Uterus (tissue), 2 donors: ENCODE measurements at regions not wholly inside any gene's neighbourhood (a gene's known extent, or its start where the extent isn't known, plus 50 kb on each side); places are given as distances from the start of the nearest gene placed in this dataset.

Experiments used
- CTCF ChIP-seq, 4 experiments: fragments of 200-600 bp in 2 of 4; fragments of 450-650 bp in 2 of 4; sonication (generic) in 2 of 4; IDR thresholded peaks; one replicate each; pipeline ENCODE4 v1.5.1; 2016 to 2019; ENCODE audit warnings: antibody characterized with exemption in 4 of 4, mild to moderate bottlenecking in 2 of 4, moderate library complexity in 1 of 4
- POLR2A ChIP-seq, 2 donors: fragments of 450-650 bp; IDR thresholded peaks; one replicate each; pipeline ENCODE4 v1.6.1; 2016; ENCODE audit warnings: antibody characterized with exemption in 2 of 2, mild to moderate bottlenecking in 1 of 2, moderate library complexity in 1 of 2

DNA sequence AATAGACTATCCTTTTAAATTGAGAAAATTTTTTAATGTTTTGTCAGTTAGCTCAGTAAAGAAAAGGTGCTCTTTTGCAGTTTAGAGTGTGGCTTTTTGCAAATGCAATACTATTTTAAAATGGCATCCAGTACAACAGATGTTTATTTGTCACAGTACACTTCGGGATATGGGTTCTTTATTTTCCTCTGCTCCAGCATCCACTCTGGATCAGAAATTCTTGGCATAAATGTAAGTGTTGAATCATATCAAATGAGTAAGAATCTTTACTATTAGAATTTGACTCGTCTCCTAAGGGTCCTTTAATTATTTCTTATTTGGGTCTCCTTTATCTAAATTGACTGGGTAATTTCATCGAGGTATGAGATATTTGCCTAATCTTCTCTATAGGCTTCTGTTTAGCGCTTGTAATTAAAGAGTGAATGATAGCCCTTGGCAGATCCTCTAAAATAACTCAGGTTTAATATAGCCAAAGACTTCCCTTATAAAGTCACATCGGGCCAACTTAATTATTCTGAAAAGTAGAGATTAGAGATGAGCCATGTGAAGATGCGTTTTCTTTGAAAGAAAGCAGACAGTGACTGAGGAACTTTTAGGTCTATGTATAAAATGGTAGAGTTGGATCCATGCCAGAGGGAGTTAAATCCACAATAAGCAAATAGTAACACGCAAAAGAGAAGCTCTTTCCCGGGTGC is 132.7 kb downstream of the CASP12 start:
- TF ChIP-seq CTCF (IDR thresholded peaks at IDR 0.05) = no peak
- no peak for TF ChIP-seq POLR2A (IDR thresholded peaks at IDR 0.05)
